ENCODE measurements at regions not wholly inside any gene's neighbourhood (a gene's known extent, or its start where the extent isn't known, plus 50 kb on each side); places are given as distances from the start of the nearest gene placed in this dataset.

GRCh38 chr2:62296034-62296831 is 100.3 kb downstream of the B3GNT2 start:
- no peaks in the 10 kb centered on the region for H3K36me3 ChIP-seq (ENCODE audit: insufficient read depth, low read length)
- H3K9me3 ChIP-seq (ENCODE audit: low read length) = no peaks in the 10 kb centered on the region
- H2AFZ ChIP-seq (ENCODE audit: low read depth, low read length) = no peak overlapping the region
- no peaks in the 10 kb centered on the region for H3K27me3 ChIP-seq (ENCODE audit: insufficient read depth, low read length)
- no peak overlapping the region for H3K4me3 ChIP-seq (ENCODE audit: low read length)
- H3K4me1 ChIP-seq (ENCODE audit: insufficient read depth, low read length) = peaks cover 6% of the 10 kb centered on the region

GRCh38 chr2:62293490-62294271 is 97.8 kb downstream of the B3GNT2 start:
- H3K4me3 ChIP-seq (ENCODE audit: low read length) = no peak overlapping the region
- no peaks in the 10 kb centered on the region for H3K27me3 ChIP-seq (ENCODE audit: insufficient read depth, low read length)
- H3K36me3 ChIP-seq (ENCODE audit: insufficient read depth, low read length) = no peaks in the 10 kb centered on the region
- no peaks in the 10 kb centered on the region for H3K9me3 ChIP-seq (ENCODE audit: low read length)
- peaks cover 6% of the 10 kb centered on the region for H3K4me1 ChIP-seq (ENCODE audit: insufficient read depth, low read length)
- H2AFZ ChIP-seq (ENCODE audit: low read depth, low read length) = no peak overlapping the region

- Histone ChIP-seq H3K27me3 (ENCODE audit: insufficient read depth, low read length) (no peaks in the 10 kb centered on the region), H3K4me1 (ENCODE audit: insufficient read depth, low read length) (peaks cover 6% of the 10 kb centered on the region), H3K36me3 (ENCODE audit: insufficient read depth, low read length) (no peaks in the 10 kb centered on the region), H2AFZ (ENCODE audit: low read depth, low read length) (no peak overlapping the region), H3K9me3 (ENCODE audit: low read length) (no peaks in the 10 kb centered on the region), H3K4me3 (ENCODE audit: low read length) (no peak overlapping the region)
These were observed 97.2 kb downstream of the B3GNT2 start for GRCh38 chr2:62293151-62293489.

GRCh38 chr2:62292190-62292589 is 96.3 kb downstream of the B3GNT2 start:
- H3K9me3 ChIP-seq (ENCODE audit: low read length) = no peaks in the 10 kb centered on the region
- H3K27me3 ChIP-seq (ENCODE audit: insufficient read depth, low read length) = no peaks in the 10 kb centered on the region
- peaks cover 6% of the 10 kb centered on the region for H3K4me1 ChIP-seq (ENCODE audit: insufficient read depth, low read length)
- no peak overlapping the region for H3K4me3 ChIP-seq (ENCODE audit: low read length)
- H2AFZ ChIP-seq (ENCODE audit: low read depth, low read length) = no peak overlapping the region
- H3K36me3 ChIP-seq (ENCODE audit: insufficient read depth, low read length) = no peaks in the 10 kb centered on the region

- no peaks in the 10 kb centered on the region for H3K9me3 ChIP-seq (ENCODE audit: low read length)
- H3K36me3 ChIP-seq (ENCODE audit: insufficient read depth, low read length) = no peaks in the 10 kb centered on the region
- H2AFZ ChIP-seq (ENCODE audit: low read depth, low read length) = no peak overlapping the region
- peaks cover 6% of the 10 kb centered on the region for H3K4me1 ChIP-seq (ENCODE audit: insufficient read depth, low read length)
- H3K4me3 ChIP-seq (ENCODE audit: low read length) = no peak overlapping the region
- no peaks in the 10 kb centered on the region for H3K27me3 ChIP-seq (ENCODE audit: insufficient read depth, low read length)
These were observed 95.7 kb downstream of the B3GNT2 start for GRCh38 chr2:62291517-62292137.

- no peaks in the 10 kb centered on the region for H3K27me3 ChIP-seq (ENCODE audit: insufficient read depth, low read length)
- no peaks in the 10 kb centered on the region for H3K9me3 ChIP-seq (ENCODE audit: low read length)
- H3K4me1 ChIP-seq (ENCODE audit: insufficient read depth, low read length) = peaks cover 6% of the 10 kb centered on the region
- H3K4me3 ChIP-seq (ENCODE audit: low read length) = no peak overlapping the region
- H2AFZ ChIP-seq (ENCODE audit: low read depth, low read length) = no peak overlapping the region
- H3K36me3 ChIP-seq (ENCODE audit: insufficient read depth, low read length) = no peaks in the 10 kb centered on the region
These were observed 95.1 kb downstream of the B3GNT2 start for GRCh38 chr2:62291052-62291451.

- H3K4me3 ChIP-seq (ENCODE audit: low read length) = no peak overlapping the region
- H3K36me3 ChIP-seq (ENCODE audit: insufficient read depth, low read length) = no peaks in the 10 kb centered on the region
- H3K27me3 ChIP-seq (ENCODE audit: insufficient read depth, low read length) = no peaks in the 10 kb centered on the region
- no peaks in the 10 kb centered on the region for H3K4me1 ChIP-seq (ENCODE audit: insufficient read depth, low read length)
- H2AFZ ChIP-seq (ENCODE audit: low read depth, low read length) = no peak overlapping the region
- no peaks in the 10 kb centered on the region for H3K9me3 ChIP-seq (ENCODE audit: low read length)
These were observed 92.3 kb downstream of the B3GNT2 start for GRCh38 chr2:62287899-62288880.

GRCh38 chr2:62287282-62287681 is 91.4 kb downstream of the B3GNT2 start:
- Histone ChIP-seq H3K4me1 (ENCODE audit: insufficient read depth, low read length) (no peaks in the 10 kb centered on the region), H3K4me3 (ENCODE audit: low read length) (no peak overlapping the region), H3K36me3 (ENCODE audit: insufficient read depth, low read length) (no peaks in the 10 kb centered on the region), H2AFZ (ENCODE audit: low read depth, low read length) (no peak overlapping the region), H3K27me3 (ENCODE audit: insufficient read depth, low read length) (no peaks in the 10 kb centered on the region), H3K9me3 (ENCODE audit: low read length) (no peaks in the 10 kb centered on the region)

- H3K9me3 ChIP-seq (ENCODE audit: low read length) = no peaks in the 10 kb centered on the region
- no peaks in the 10 kb centered on the region for H3K4me1 ChIP-seq (ENCODE audit: insufficient read depth, low read length)
- H2AFZ ChIP-seq (ENCODE audit: low read depth, low read length) = no peak overlapping the region
- H3K27me3 ChIP-seq (ENCODE audit: insufficient read depth, low read length) = no peaks in the 10 kb centered on the region
- H3K4me3 ChIP-seq (ENCODE audit: low read length) = no peak overlapping the region
- no peaks in the 10 kb centered on the region for H3K36me3 ChIP-seq (ENCODE audit: insufficient read depth, low read length)
These were observed 90.3 kb downstream of the B3GNT2 start for GRCh38 chr2:62286089-62286785.

GRCh38 chr2:62284980-62285379 is 89.1 kb downstream of the B3GNT2 start:
- H3K4me1 ChIP-seq (ENCODE audit: insufficient read depth, low read length) = no peaks in the 10 kb centered on the region
- H2AFZ ChIP-seq (ENCODE audit: low read depth, low read length) = no peak overlapping the region
- H3K27me3 ChIP-seq (ENCODE audit: insufficient read depth, low read length) = no peaks in the 10 kb centered on the region
- H3K36me3 ChIP-seq (ENCODE audit: insufficient read depth, low read length) = no peaks in the 10 kb centered on the region
- no peaks in the 10 kb centered on the region for H3K9me3 ChIP-seq (ENCODE audit: low read length)
- H3K4me3 ChIP-seq (ENCODE audit: low read length) = no peak overlapping the region

- no peaks in the 10 kb centered on the region for H3K36me3 ChIP-seq (ENCODE audit: insufficient read depth, low read length)
- H3K27me3 ChIP-seq (ENCODE audit: insufficient read depth, low read length) = no peaks in the 10 kb centered on the region
- H3K9me3 ChIP-seq (ENCODE audit: low read length) = no peaks in the 10 kb centered on the region
- H3K4me1 ChIP-seq (ENCODE audit: insufficient read depth, low read length) = no peaks in the 10 kb centered on the region
- no peak overlapping the region for H2AFZ ChIP-seq (ENCODE audit: low read depth, low read length)
- H3K4me3 ChIP-seq (ENCODE audit: low read length) = no peak overlapping the region
These were observed 88.6 kb downstream of the B3GNT2 start for GRCh38 chr2:62284471-62284870.

GRCh38 chr2:62283147-62283546 is 87.2 kb downstream of the B3GNT2 start:
- Histone ChIP-seq H3K9me3 (ENCODE audit: low read length) (peaks cover 2% of the 10 kb centered on the region), H3K27me3 (ENCODE audit: insufficient read depth, low read length) (no peaks in the 10 kb centered on the region), H3K4me3 (ENCODE audit: low read length) (no peak overlapping the region), H3K36me3 (ENCODE audit: insufficient read depth, low read length) (no peaks in the 10 kb centered on the region), H2AFZ (ENCODE audit: low read depth, low read length) (no peak overlapping the region), H3K4me1 (ENCODE audit: insufficient read depth, low read length) (no peaks in the 10 kb centered on the region)
